Liver (tissue), 8 donors: ENCODE measurements at regions not wholly inside any gene's neighbourhood (a gene's known extent, or its start where the extent isn't known, plus 50 kb on each side); places are given as distances from the start of the nearest gene placed in this dataset.
"Not testable (repeated sequence)": the region's sequence is repeated elsewhere in the genome, so short reads cannot be mapped to it uniquely, and the experiment has no call there.

Source experiments
- DNase-seq: peaks from one replicate; pipeline ENCODE4 v3.0.0-alpha.2; 2017; ENCODE audit warnings: low spot score
- H3K27ac ChIP-seq, 2 donors: one replicate each; pipeline ENCODE4 v1.7.0; 2013; ENCODE audit warnings: inconsistent platforms in 2 of 2, low read length in 2 of 2, control low read depth in 1 of 2, low read depth in 1 of 2, mild to moderate bottlenecking in 1 of 2
- H3K27me3 ChIP-seq, 4 donors: one replicate each; pipeline versions ENCODE4 v1.6.1 to v1.7.0; 2013; ENCODE audit warnings: low read length in 3 of 4, inconsistent platforms in 1 of 4, mild to moderate bottlenecking in 1 of 4, moderate library complexity in 1 of 4; ENCODE audit not compliant: control insufficient read depth in 4 of 4, insufficient read depth in 4 of 4
- H3K36me3 ChIP-seq, 4 donors: one replicate each; pipeline versions ENCODE4 v1.6.1 to v1.7.0; 2013; ENCODE audit warnings: low read length in 3 of 4, mild to moderate bottlenecking in 3 of 4, low read depth in 1 of 4, moderate library complexity in 1 of 4; ENCODE audit not compliant: control insufficient read depth in 4 of 4, insufficient read depth in 3 of 4
- H3K4me1 ChIP-seq, 4 donors: one replicate each; pipeline versions ENCODE4 v1.6.1 to v1.7.0; 2013; ENCODE audit warnings: low read length in 3 of 4, mild to moderate bottlenecking in 3 of 4, moderate library complexity in 1 of 4; ENCODE audit not compliant: control insufficient read depth in 4 of 4, insufficient read depth in 4 of 4
- H3K4me3 ChIP-seq, 3 donors: one replicate each; pipeline versions ENCODE4 v1.6.1 to v1.7.0; 2013; ENCODE audit warnings: low read length in 3 of 3, control low read depth in 1 of 3, low read depth in 1 of 3, mild to moderate bottlenecking in 1 of 3
- H3K9ac ChIP-seq, 2 donors: one replicate each; pipeline ENCODE4 v1.7.0; 2013; ENCODE audit warnings: low read length in 2 of 2, mild to moderate bottlenecking in 2 of 2, moderate library complexity in 2 of 2, control low read depth in 1 of 2, low read depth in 1 of 2
- H3K9me3 ChIP-seq, 4 donors: one replicate each; pipeline versions ENCODE4 v1.6.1 to v1.7.0; 2013; ENCODE audit warnings: low read length in 3 of 4; ENCODE audit not compliant: control insufficient read depth in 4 of 4
- ATF3 ChIP-seq: IDR thresholded peaks from 2 replicates; pipeline ENCODE4 v1.6.1; 2016; ENCODE audit warnings: antibody characterized with exemption
- CTCF ChIP-seq: fragments of 150-350 bp; IDR thresholded peaks from 2 replicates; pipeline ENCODE4 v1.5.1; 2017; ENCODE audit warnings: improper control_type of control experiment, low read depth, low read length; ENCODE audit not compliant: missing input control
- EGR1 ChIP-seq, 2 donors: IDR thresholded peaks; 2 replicates each; pipeline ENCODE4 v1.6.1; 2016 to 2018; ENCODE audit warnings: antibody characterized with exemption in 2 of 2, low read depth in 2 of 2
- FOXA1 ChIP-seq: IDR thresholded peaks from 2 replicates; pipeline ENCODE4 v1.6.1; 2016; ENCODE audit warnings: antibody characterized with exemption
- GABPA ChIP-seq, 2 donors: IDR thresholded peaks in 1 of 2; conservative IDR thresholded peaks in 1 of 2; 2 replicates each; pipeline ENCODE4 v1.6.1; 2016; ENCODE audit warnings: antibody characterized with exemption in 2 of 2, mild to moderate bottlenecking in 1 of 2, moderate library complexity in 1 of 2
- HNF4G ChIP-seq: IDR thresholded peaks from 2 replicates; pipeline ENCODE4 v1.6.1; 2016; ENCODE audit warnings: antibody characterized with exemption
- JUND ChIP-seq, 2 donors: IDR thresholded peaks; 2 replicates each; pipeline ENCODE4 v1.6.1; 2016; ENCODE audit warnings: antibody characterized with exemption in 2 of 2
- MAX ChIP-seq: IDR thresholded peaks from 2 replicates; pipeline ENCODE4 v1.6.1; 2016; ENCODE audit warnings: antibody characterized with exemption
- NR2F2 ChIP-seq: IDR thresholded peaks from 2 replicates; pipeline ENCODE4 v1.6.1; 2016; ENCODE audit warnings: antibody characterized with exemption
- RAD21 ChIP-seq, 2 donors: IDR thresholded peaks; 2 replicates each; pipeline ENCODE4 v1.6.1; 2016; ENCODE audit warnings: antibody characterized with exemption in 2 of 2, mild to moderate bottlenecking in 2 of 2
- REST ChIP-seq: IDR thresholded peaks from 2 replicates; pipeline ENCODE4 v1.6.1; 2016; ENCODE audit warnings: antibody characterized with exemption, mild to moderate bottlenecking
- RXRA ChIP-seq, 2 donors: IDR thresholded peaks; 2 replicates each; pipeline ENCODE4 v1.6.1; 2017 to 2018; ENCODE audit warnings: antibody characterized with exemption in 2 of 2, mild to moderate bottlenecking in 1 of 2
- SP1 ChIP-seq: IDR thresholded peaks from 2 replicates; pipeline ENCODE4 v1.6.1; 2018; ENCODE audit warnings: antibody characterized with exemption, mild to moderate bottlenecking
- TAF1 ChIP-seq: conservative IDR thresholded peaks from 2 replicates; pipeline ENCODE4 v1.6.1; 2016; ENCODE audit warnings: antibody characterized with exemption, mild to moderate bottlenecking
- YY1 ChIP-seq: IDR thresholded peaks from 2 replicates; pipeline ENCODE4 v1.6.1; 2016; ENCODE audit warnings: antibody characterized with exemption, mild to moderate bottlenecking
- ZBTB33 ChIP-seq: IDR thresholded peaks from 2 replicates; pipeline ENCODE4 v1.6.1; 2016; ENCODE audit warnings: antibody characterized with exemption
- WGBS: extraction: QIAGEN DNeasy Blood & Tissue Kit; methylation state at CpG from one replicate; pipeline ENCODE4 v1.1.7; 2013; 5-methylcytosine and 5-hydroxymethylcytosine counted together
- donor health status: healthy.
- donor health status: healthy.
- donor health status: healthy.
- donor health status: healthy.
- donor health status: healthy.

- no peak overlapping the region for H3K9ac ChIP-seq
- H3K9me3 ChIP-seq = no peaks in the 10 kb centered on the region
- no peaks in the 10 kb centered on the region for H3K4me1 ChIP-seq
- DNase-seq = no peak
- H3K27ac ChIP-seq = no peak overlapping the region
- H3K27me3 ChIP-seq = no peaks in the 10 kb centered on the region
- no peak overlapping the region for H3K4me3 ChIP-seq
- no peak for TF ChIP-seq RAD21 (IDR thresholded peaks at IDR 0.05)
- no peak for TF ChIP-seq ATF3
- no peak for TF ChIP-seq TAF1
- H3K36me3 ChIP-seq = no peaks in the 10 kb centered on the region
These were observed 95.9 kb upstream of the PRR23C start for GRCh38 chr3:139140553-139140952.

- not testable (repeated sequence) for H3K36me3 ChIP-seq, H3K4me3 ChIP-seq, H3K27ac ChIP-seq, H3K9me3 ChIP-seq, H3K4me1 ChIP-seq, H3K27me3 ChIP-seq, DNase-seq, H3K9ac ChIP-seq
- WGBS = 68% methylated on average over 4 of the region's 4 CpGs
These were observed 101.3 kb upstream of the PRR23C start for GRCh38 chr3:139145980-139146379.

GRCh38 chr3:139151530-139151929, 106.8 kb upstream of the PRR23C start:
- Histone ChIP-seq H3K27ac (no peak overlapping the region), H3K36me3 (no peaks in the 10 kb centered on the region), H3K4me1 (no peaks in the 10 kb centered on the region), H3K9ac (no peak overlapping the region), H3K9me3 (peaks cover 0 to 5% (median 1%) of the 10 kb centered on the region in 4 donors), H3K27me3 (no peaks in the 10 kb centered on the region), H3K4me3 (no peak overlapping the region)
- no peak for DNase-seq
- 99% methylated on average over 1 of the region's 1 CpG for WGBS
- TF ChIP-seq JUND (IDR thresholded peaks at IDR 0.05) (no peak), TAF1 (no peak), RXRA (IDR thresholded peaks at IDR 0.05) (no peak), ATF3 (no peak), EGR1 (IDR thresholded peaks at IDR 0.05; ENCODE audit: low read depth in 2 of 2) (no peak), SP1 (no peak), FOXA1 (no peak), REST (no peak), CTCF (no peak), RAD21 (IDR thresholded peaks at IDR 0.05) (no peak), ZBTB33 (no peak), GABPA (IDR thresholded peaks at IDR 0.05 in 1 of 2, conservative IDR thresholded peaks at IDR 0.05 in 1 of 2) (no peak), YY1 (no peak), NR2F2 (no peak), HNF4G (no peak), MAX (no peak)

- not testable (repeated sequence) for H3K4me3 ChIP-seq, H3K27me3 ChIP-seq, H3K4me1 ChIP-seq, H3K9ac ChIP-seq, H3K9me3 ChIP-seq, H3K27ac ChIP-seq, H3K36me3 ChIP-seq, DNase-seq
These were observed 108.7 kb upstream of the PRR23C start for GRCh38 chr3:139153434-139153833.
